ENCODE measurements at regions not wholly inside any gene's neighbourhood (a gene's known extent, or its start where the extent isn't known, plus 50 kb on each side); places are given as distances from the start of the nearest gene placed in this dataset.

DNA sequence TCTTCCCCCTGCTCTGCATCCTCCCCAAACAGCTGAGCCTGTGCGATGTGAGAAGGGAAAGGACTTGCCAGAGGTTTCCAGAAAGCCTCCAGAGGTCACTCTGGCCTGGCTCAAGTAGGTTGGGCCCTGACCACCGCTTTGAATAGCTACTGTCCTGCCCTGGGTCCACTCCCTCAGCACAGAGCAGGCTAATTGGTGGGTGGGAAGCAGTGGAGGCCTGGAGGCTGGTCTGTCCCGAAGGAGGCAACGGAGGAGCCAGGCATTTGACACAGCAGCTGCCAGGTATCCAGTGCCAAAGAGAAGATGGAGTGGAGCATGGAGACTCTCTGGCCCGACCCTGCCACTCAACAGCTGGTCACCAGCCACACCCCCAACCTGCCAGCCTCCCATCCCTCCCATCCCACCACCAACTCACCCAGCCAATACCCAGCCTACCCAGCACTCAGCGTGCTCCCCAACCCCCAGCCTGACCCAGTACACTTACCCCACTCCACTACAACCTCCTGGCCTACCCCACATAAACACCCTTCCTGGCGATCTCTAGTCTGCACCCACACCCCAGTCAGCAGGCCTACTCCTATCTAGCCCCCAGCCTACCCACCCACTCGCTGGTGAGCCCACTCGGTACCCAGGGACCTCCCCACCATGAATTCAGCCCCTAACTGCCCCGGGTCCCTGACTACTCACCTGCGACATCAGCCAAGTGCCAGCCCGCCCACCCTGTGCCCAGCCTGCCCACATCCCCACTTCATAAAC, 64.6 kb upstream of the COL13A1 start:
- DNase-seq (ENCODE audit: extremely low read depth in 1 of 11, low read depth in 9 of 11, low spot score in 4 of 11) = no peak

DNA sequence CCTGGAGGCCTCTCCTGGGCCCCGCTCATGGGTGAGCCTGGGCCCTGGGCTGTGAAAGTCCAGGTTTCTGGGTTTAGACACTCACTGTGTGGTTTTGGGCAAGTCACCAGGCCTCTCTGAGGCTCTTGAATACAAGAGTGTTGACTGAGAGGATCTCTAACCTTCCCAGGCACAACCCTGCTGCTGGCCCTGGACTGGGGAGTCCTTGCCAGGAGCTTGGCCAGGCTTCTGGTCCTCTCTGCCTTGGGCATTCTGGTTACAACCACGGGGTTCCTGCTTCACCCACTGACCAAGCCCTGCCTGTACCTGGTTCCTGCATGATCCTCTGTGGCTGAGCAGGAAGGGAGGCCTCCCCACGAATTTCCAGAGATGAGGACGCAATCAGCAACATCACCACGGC, 63.6 kb upstream of the COL13A1 start:
- no peak for DNase-seq (ENCODE audit: extremely low read depth in 1 of 11, low read depth in 9 of 11, low spot score in 4 of 11)

DNA sequence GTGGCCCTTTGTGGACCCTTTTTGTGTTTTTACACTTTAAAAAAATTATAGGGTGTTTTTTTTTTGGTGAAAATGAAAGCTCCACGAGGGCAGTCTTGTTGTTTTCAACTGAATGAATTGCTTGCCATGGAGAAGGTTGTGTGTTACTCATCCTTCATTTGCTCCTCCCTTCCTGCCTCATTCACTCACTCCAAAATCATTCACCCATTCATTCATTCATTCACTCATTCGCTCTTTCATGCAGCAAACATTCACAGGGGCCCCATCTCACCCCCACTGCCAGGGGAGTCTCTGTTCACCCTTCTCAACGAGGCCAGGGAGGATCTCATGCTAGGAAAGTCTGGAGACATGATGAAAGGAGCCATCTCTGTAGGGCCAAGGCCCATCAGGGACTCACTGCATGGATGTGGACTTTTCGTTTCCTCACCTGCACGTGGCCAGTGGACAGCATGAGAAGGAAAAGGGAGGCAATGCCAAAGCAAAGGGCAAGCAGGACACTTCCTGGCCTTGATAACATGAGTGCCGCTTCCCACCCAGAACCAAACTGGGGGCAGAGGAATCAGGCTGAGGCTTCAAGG, 62.8 kb upstream of the COL13A1 start:
- DNase-seq (ENCODE audit: extremely low read depth in 1 of 11, low read depth in 9 of 11, low spot score in 4 of 11) = no peak

DNA sequence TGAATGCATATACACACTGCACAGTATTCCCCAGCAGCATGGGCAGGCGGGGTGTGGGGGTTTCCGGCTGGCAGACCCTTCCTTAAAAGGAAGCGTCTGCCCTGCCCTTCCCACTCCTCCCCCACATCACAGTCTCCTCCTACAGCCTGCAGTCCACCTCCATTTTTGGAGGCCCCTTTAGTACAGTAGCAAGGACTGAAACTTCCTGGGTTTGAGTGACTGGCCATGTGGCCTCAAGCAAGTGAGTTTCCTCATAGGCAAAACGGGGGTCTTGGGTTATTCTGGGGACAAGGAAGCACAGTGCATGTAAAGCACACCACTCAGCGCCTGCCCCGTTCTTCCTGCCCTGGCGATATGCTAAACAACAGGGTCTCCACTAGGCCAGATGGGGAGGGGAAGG, 62.1 kb upstream of the COL13A1 start:
- DNase-seq (ENCODE audit: extremely low read depth in 1 of 11, low read depth in 9 of 11, low spot score in 4 of 11) = no peak

DNA sequence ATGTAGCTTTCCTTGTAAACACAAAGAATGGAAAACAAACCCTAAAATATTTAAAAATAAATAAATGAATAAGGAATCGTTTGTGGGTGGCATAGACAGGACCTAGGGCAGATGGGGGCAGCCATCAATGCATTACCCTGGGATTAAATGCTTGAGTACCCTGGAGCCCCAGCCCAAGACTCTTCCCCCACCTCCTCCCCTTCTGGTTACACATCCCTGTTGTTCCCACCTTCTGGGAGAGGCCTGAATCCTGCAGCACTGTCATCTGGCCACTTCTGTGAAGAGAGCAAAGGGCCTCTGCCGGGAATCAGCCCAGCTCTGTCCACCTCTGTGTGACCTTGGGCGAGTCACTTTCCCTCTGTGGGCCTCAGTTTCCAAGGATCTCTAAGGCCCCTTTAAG, 61.6 kb upstream of the COL13A1 start:
- DNase-seq (ENCODE audit: extremely low read depth in 1 of 11, low read depth in 9 of 11, low spot score in 4 of 11) = no peak

DNA sequence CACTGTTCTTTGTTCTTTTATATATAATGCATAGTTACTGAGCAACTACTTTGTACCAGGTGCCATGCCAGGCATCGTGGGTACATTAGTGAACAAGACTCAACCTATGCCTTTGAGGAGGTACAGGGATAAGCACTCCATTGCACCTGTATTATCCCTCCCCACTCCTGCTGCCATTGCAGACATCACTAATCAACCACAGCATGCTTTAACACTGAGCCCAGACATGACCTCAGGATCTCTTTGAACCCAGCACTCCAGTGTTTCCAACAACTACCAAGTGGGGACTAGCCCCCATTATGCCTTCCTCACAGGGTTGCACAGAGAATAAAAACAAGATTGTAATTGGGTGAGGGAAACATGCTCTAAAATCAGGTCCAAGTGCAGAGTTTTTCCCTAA, 60.5 kb upstream of the COL13A1 start:
- DNase-seq (ENCODE audit: extremely low read depth in 1 of 11, low read depth in 9 of 11, low spot score in 4 of 11) = no peak

DNA sequence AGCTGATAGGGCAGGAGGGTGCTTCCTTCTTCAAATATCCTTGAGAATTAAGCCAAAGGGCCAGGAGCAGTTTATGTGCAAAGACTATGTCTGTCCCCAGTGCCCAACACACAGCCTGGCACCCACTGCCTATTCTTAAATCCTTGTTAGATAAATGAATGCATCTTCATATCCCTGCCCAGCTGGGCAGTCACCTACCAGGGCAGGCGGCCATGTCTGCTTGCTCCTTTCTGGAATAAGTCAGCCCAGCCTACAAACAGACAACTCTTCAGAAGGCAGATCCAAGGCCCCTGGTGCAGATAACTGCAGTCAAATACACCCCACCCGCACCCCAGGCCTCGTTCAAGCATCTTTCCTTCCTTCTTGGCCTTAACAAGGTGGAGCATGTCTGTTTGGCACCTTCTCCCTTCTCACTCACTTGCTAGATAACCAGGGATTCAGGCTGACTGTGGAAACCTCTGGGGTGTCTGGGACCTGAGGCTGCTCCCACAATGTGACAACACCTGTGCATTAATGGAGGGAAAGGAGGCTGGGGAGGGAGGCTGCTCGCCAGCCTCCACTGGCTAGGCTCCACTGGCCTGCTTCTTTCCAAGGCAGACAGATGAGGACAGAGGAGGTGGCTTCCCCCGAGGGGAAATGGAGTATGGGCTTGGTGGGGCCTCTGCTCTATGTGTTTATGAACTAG, 59.9 kb upstream of the COL13A1 start:
- no peak for DNase-seq (ENCODE audit: extremely low read depth in 1 of 11, low read depth in 9 of 11, low spot score in 4 of 11)

DNA sequence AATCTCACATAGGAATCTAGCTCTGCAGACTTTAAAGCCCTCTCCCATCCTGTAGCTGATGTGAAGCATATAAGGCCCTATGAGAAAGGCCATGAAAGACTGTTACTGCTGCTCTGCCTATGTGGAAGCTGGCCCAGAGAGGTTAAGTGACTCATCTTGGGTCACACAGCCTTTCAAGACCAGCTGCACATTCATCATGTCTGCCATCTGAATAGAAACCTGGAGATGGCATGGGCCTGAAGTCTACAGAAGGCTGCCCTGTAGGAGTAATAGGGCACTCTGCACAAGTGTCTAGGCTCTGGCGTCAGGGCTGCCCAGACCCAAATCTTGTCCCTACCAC, 59.4 kb upstream of the COL13A1 start:
- DNase-seq (ENCODE audit: extremely low read depth in 1 of 11, low read depth in 9 of 11, low spot score in 4 of 11) = no peak

DNA sequence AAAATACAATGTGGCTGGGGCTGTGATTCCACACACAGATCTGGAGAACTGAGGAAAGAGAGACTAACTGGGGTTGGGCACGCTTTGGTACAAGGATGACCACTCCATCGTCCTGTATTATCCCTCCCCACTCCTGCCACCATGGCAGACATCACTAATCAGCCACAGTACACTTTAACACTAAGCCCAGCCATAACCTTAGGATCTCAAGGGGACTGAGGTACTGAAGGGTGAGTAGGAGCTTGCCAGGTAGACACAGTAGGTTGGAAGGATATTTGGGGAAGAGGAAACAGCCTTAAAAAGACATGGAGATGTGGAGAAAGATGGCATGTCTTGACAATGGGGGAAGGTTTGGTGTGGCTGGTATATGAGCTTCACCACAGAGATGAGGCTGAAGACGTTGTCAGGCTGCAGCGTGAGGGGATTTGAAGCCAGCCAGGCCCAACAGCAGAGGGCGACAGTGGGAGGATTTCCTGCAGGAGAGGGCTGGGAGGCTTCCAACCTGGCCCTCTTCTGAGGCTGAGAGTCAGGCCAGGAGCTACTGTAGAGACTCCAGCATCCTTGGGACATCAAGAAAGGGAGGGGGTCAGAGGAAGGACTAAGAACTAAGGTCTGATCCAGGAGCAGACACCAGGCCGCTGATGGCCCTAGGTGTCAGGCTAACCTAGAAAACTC, 58.6 kb upstream of the COL13A1 start:
- no peak for DNase-seq (ENCODE audit: extremely low read depth in 1 of 11, low read depth in 9 of 11, low spot score in 4 of 11)

DNA sequence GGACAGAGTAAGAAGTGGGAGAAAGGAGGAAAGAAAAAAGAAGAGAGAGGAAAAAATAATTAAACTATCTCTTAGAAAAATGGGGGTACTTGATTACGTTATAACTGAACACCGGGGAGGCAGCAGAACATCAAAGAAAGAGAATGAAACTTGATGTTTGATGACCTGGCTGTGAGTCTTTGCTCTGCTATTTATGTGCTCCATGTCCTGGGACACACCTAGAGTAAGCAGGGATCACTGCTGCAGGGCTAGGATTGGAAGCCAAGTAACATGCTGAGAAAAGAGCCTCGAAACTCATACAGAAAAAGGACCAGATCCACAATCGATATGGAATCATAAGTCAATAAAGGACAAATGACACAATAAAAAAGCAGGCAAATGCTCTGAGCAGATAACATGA, 56.7 kb upstream of the COL13A1 start:
- DNase-seq (ENCODE audit: extremely low read depth in 1 of 11, low read depth in 9 of 11, low spot score in 4 of 11) = no peak

DNA sequence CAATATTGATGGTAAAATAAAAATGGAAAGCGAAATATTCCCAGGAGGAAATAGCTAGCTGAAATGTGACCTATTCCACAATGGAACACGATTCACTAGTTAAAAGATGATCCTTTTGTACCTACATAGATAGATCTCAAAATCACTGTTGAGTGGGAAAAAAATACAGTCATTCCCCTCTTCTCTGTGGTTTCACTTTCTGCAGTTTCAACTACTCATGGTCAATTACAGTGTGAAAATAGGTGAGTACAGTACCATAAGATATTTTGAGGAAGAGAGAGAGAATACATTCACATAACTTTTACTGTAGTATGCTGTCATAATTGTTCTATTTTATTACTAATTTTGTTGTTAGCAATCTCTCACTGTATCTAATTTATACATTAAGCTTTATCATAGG, 56.0 kb upstream of the COL13A1 start:
- DNase-seq (ENCODE audit: extremely low read depth in 1 of 11, low read depth in 9 of 11, low spot score in 4 of 11) = no peak

DNA sequence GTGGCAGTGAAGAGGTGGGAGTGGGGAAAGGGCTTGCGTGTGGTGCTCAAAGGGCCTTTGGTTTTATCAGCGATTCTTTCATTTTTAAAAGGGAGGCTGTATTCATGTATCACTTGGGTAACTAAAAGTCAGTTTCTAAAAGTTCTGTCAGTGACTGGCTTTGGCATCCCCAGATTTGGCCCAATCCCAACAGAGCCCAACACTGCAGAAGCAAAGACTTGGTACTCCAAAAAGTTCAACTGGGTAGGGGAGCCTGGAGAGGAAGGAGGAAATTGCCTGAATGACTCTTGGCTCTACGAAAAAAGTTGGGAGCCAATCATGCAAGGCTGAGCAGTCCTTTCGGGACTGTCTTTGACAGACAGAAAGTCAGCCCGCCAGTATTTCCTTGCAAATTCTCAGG, 54.5 kb upstream of the COL13A1 start:
- DNase-seq (ENCODE audit: extremely low read depth in 1 of 11, low read depth in 9 of 11, low spot score in 4 of 11) = no peak

DNA sequence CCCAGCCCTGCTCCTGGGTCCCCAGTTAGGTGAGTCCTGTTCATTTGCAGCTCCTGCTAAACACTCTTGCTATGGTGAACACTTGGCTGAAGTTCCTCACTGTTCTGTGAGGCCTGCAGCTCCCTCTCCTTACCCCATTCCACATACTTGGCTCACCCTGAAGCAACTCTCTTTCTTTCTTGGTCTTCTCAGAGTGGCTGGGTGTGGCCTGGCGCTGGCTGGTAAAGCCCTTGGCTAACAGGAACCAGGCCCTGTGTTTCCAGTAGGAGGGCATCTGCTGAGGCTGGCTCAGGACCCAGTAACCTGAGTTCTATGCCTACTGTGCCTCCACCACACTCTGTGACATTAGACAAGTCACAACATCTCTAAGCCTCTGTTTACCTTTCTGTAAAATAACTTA, 53.1 kb upstream of the COL13A1 start:
- no peak for DNase-seq (ENCODE audit: extremely low read depth in 1 of 11, low read depth in 9 of 11, low spot score in 4 of 11)

DNA sequence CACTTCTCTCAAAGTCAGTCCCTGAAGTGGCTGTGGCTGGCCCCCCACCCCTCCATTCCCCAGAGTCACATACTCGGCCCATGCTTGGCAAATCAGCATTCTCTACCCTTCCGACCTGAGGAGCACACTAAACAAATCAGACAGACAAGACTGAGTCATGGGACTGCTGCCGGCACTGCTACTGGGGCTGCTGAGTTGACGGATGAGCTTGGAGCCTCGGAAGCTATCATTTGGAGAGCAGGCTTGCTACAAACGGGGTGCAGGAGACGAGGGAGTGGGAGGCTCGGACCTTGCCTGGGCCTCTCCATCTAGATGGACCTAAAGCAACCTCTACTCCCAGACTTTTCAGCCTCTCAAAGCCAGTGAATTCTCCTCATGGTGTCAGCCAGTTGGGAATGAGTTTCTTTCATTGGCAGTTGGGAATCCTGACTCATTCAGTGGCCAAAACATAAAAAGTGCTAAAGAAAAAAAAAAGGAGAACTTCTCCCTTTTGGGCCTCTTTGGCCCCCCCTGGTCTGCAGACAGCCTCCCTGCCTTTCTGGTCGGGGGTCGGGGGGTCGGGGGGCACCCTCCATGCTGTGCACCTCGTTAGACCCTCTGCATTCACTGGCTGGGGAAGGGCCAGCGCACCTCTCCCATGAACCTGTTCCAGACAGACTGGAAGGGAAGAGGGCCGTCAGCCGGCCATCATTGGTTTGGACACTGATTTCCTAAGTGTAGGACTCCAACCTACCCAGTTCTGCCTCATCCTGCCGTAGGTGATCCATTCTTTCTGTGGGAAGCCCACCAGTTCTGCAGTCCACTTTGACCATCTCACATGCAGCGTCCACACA, 52.3 kb upstream of the COL13A1 start:
- no peak for DNase-seq (ENCODE audit: extremely low read depth in 1 of 11, low read depth in 9 of 11, low spot score in 4 of 11)

DNA sequence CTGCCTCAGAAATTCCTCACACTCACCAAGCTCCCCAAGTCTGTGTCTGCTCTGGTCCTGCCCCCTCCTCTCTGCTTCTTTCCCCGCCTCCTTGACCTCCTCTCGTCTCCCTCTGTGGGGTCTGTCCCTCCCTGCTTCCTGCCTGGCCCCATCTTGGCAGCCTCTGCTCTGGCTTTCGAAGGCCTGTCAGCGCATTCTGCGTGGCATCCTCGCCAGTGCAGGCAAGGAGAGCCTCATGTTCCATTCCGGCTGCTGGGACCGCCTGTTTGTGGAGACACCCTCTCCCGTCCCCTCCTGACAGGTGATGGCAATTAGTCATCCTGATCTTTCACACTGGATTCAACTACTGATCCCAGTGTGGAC, 51.7 kb upstream of the COL13A1 start:
- DNase-seq (ENCODE audit: extremely low read depth in 1 of 11, low read depth in 9 of 11, low spot score in 4 of 11) = no peak

DNA sequence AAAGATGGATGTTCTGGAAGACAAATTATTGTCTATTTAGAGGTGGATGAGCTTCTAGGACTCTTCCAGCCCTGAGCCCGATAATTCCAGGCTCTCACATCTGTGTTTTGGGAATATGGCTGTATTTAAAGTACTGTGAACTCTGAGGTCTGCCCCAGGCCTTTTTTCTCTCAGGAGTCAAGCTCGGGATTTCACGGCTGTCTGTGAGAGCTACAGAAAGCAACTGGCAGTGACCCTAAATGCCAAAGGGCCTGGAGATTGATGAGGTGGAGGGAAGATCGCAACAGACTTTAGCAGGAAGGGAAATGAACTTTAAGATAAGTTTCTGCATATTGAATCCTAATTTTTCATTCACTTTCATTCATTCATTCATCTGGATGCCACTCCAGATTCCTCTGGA, 51.0 kb upstream of the COL13A1 start:
- no peak for DNase-seq (ENCODE audit: extremely low read depth in 1 of 11, low read depth in 9 of 11, low spot score in 4 of 11)

DNA sequence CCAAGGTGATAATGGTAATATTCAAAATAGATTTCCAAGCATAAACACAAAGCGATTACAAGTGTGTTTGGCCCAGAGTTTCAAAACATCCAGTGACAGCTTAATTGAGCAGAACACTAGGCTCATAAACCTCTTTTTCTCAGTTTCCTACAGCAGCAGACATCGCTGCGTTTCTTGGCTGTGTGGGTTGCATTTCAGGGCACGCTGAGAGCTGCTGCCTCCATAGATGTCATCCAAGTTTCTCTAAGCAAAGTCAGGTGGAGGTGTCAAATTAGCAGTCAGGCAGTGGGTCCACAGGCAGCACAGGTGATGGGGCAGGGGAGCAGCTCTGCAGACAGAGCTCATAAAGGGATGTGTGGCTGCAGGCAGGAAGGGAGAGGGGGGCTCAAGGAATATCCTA, 50.5 kb upstream of the COL13A1 start:
- DNase-seq (ENCODE audit: extremely low read depth in 1 of 11, low read depth in 9 of 11, low spot score in 4 of 11) = peak in 1 of 11 donors; percentile 48

All from renal cortex interstitium (tissue), 11 donors.